ENCODE measurements at regions not wholly inside any gene's neighbourhood (a gene's known extent, or its start where the extent isn't known, plus 50 kb on each side); places are given as distances from the start of the nearest gene placed in this dataset.

GRCh38 chr5:155624597-155625241, 611.2 kb downstream of the KIF4B start:
- H4K8ac ChIP-seq (ENCODE audit: low read depth in 2 of 2, low read length in 2 of 2) = no peak overlapping the region
- no peak overlapping the region for H3K23ac ChIP-seq (ENCODE audit: low read depth, low read length)
- no peaks in the 10 kb centered on the region for H3K9me1 ChIP-seq (ENCODE audit: insufficient read depth, low read length)
- H3K27me3 ChIP-seq (ENCODE audit: control insufficient read depth, insufficient read depth, low read length) = no peaks in the 10 kb centered on the region
- no peak overlapping the region for H2BK5ac ChIP-seq (ENCODE audit: low read depth, low read length, poor library complexity, severe bottlenecking)
- no peak overlapping the region for H3K56ac ChIP-seq (ENCODE audit: extremely low read depth, insufficient read depth, low read length)
- no peak overlapping the region for H2BK120ac ChIP-seq (ENCODE audit: low read depth, low read length)
- no peaks in the 10 kb centered on the region for H3K79me1 ChIP-seq (ENCODE audit: low read depth in 1 of 2, low read length in 2 of 2)
- no peak overlapping the region for H3K14ac ChIP-seq (replicated peaks; ENCODE audit: low read depth, low read length)
- H3K4me1 ChIP-seq (ENCODE audit: control insufficient read depth, insufficient read depth, low read length) = no peaks in the 10 kb centered on the region
- H3K9me3 ChIP-seq (ENCODE audit: control insufficient read depth, insufficient read depth, low read length) = peaks cover under 1% of the 10 kb centered on the region; the same call in 1 of the 2 replicates
- no peak overlapping the region for H3K4me2 ChIP-seq (ENCODE audit: low read depth, low read length)
- no TSS peak for BruUV-seq (replicated peaks)
- dilution Hi-C loops (cut with HindIII; ENCODE audit: low sequenced_read_pairs, unreplicated experiment) = no loop called here
- no peak overlapping the region for H2AK9ac ChIP-seq (replicated peaks; ENCODE audit: low read depth, low read length, poor library complexity)
- intact Hi-C loops (cut with micrococcal nuclease) = no loop called here
- in situ Hi-C loops (cut with MboI; ENCODE audit: low sequenced_read_pairs) = no loop called here
- ATAC-seq (ENCODE audit: low read depth) (no peak), DNase-seq (no peak)
- CTCF ChIA-PET = no interaction called here
- no peak overlapping the region for H2BK20ac ChIP-seq (ENCODE audit: low read depth, low read length)
- no peak overlapping the region for H2BK15ac ChIP-seq (ENCODE audit: low read depth, low read length)
- H3K36me3 ChIP-seq (ENCODE audit: control insufficient read depth, insufficient read depth, low read length) = no peaks in the 10 kb centered on the region
- H3K4me3 ChIP-seq (ENCODE audit: insufficient read depth, low read depth, low read length) = no peak overlapping the region
- no peaks in the 10 kb centered on the region for H4K20me1 ChIP-seq (ENCODE audit: insufficient read depth, low read length)
- WGBS, 2 experiments (ENCODE audit: extremely low coverage in 2 of 2, insufficient read length in 1 of 2) = 21 to 100% methylated on average over 1 to 2 of the region's 5 CpGs
- POLR2A ChIA-PET (ENCODE audit: unreplicated experiment) = no interaction called here
- H4K91ac ChIP-seq (ENCODE audit: insufficient read depth, low read depth, low read length) = no peak overlapping the region
- H2AFZ ChIP-seq (replicated peaks; ENCODE audit: low read length, poor library complexity) = no peak overlapping the region
- H2AK5ac ChIP-seq (ENCODE audit: low read depth, low read length) = no peak overlapping the region
- TF ChIP-seq MAFK (IDR thresholded peaks at IDR 0.05; ENCODE audit: low read depth, low read length) (no peak), CEBPB (IDR thresholded peaks at IDR 0.05; ENCODE audit: low read depth, low read length) (no peak), FOS (IDR thresholded peaks at IDR 0.05; ENCODE audit: low read depth, low read length) (no peak), RFX5 (IDR thresholded peaks at IDR 0.05; ENCODE audit: low read depth, low read length) (no peak)
- H4K5ac ChIP-seq (ENCODE audit: low read depth, low read length) = no peak overlapping the region
- H3K18ac ChIP-seq (ENCODE audit: low read depth, low read length) = no peak overlapping the region
- H3K27ac ChIP-seq (ENCODE audit: insufficient read depth, low read length) = no peak overlapping the region
- no peak overlapping the region for H3K9ac ChIP-seq (ENCODE audit: low read depth, low read length)
- H3K4ac ChIP-seq (ENCODE audit: low read depth, low read length) = no peak overlapping the region
